Iris pigment epithelial cell (primary cell): ENCODE measurements at regions not wholly inside any gene's neighbourhood (a gene's known extent, or its start where the extent isn't known, plus 50 kb on each side); places are given as distances from the start of the nearest gene placed in this dataset.
"Not testable (repeated sequence)": the region's sequence is repeated elsewhere in the genome, so short reads cannot be mapped to it uniquely, and the experiment has no call there.

Experiments
- DNase-seq: peaks from one replicate; pipeline ENCODE4 v3.0.0-alpha.2; 2011; ENCODE audit warnings: low read depth

- DNase-seq = no peak
These were observed 253.9 kb downstream of the AGTPBP1 start for GRCh38 chr9:85487872-85488271.

DNA sequence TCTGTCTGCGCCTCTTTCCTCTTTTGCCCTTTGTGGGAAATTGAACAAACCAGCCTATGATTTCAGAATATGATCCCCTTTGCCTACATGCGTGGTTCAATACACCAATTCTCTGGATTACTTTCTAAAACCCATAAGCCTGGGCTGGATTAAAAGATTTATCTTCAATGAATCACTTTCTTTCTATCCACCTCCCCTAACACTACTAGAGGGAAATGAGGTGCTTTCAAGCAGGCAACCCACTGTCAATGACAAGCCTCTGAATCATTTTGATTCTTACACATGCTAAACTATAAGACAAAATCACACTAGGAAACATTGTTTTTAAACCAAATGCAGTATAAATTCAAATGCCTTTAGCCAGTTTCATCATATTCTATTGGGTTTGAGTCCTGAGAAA is 257.5 kb downstream of the AGTPBP1 start:
- no peak for DNase-seq

DNA sequence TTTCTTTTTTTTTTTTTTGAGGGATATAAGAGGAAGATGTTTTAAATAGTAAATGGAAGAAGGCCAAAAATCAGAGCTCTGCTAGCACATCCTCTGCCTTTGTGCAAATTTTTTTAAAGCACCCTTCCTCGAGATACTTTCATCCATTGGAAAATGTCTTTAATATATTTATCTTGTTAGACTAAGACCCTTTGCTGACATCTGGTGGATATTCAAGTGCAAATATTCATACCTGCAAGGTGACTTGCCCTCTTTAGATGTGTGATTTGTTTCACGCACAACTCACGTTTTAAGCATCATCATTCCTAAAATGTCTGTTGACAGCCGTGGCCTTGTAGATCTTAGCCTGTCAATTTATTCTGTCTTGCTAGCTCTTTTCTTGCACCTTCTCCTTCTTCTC is 258.5 kb downstream of the AGTPBP1 start:
- DNase-seq = no peak

GRCh38 chr9:85479305-85479704 is 262.4 kb downstream of the AGTPBP1 start:
- no peak for DNase-seq

DNA sequence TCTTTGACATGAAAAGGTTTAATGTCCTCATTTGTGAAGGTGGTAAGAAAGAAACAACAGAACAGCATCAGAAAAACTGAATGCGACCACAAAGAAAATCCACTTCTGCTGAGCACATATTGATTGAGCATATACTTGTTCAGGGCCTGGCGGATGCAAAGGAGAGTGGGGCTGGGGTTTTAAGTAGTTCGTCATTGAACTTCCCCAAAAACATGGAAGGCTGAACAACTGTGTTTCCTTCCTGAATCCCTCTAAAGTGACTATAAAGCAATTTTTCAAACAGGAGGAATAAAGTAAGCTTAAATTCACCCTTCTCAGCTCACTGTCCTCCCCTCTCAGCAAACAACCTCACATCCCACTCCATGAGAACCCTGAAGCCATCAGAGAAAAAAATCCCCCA is 262.9 kb downstream of the AGTPBP1 start:
- DNase-seq = no peak

DNA sequence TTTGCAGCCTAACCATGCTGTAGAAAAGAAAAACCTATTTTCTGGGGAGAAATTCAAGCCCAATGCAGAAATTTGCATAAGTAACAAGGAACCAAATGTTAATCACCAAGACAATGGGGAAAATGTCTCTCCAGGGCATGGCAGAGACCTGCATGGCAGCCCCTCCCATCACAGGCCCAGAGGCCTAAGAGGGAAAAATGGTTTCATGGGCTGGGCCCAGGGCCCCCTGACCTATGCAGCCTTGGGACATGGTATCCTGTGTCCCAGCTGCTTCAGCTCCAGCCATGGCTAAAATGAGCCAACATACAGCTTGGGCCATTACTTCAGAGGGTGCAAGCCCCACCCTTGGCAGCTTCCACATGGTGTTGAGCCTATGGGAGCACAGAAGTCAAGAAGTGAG is 266.9 kb downstream of the AGTPBP1 start:
- not testable (repeated sequence) for DNase-seq

DNA sequence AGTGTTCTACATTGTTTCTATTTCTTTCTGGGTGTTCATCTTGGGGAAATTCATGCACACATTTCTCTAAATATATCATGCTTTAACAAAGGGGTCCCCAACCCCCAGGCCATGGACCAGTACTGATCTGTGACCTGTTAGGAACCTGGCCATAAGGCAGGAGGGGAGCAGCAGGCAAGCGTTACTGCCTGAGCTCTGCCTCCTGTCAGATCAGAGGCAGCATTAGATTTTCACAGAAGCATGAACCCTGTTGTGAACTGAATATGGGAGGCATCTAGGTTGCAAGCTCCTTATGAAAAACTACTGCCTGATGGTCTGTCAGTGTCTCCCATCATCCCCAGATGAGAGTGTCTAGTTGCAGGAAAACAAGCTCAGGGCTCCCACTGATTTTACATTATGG is 270.0 kb downstream of the AGTPBP1 start:
- DNase-seq = no peak

GRCh38 chr9:85469041-85469440 is 272.7 kb downstream of the AGTPBP1 start:
- no peak for DNase-seq

DNA sequence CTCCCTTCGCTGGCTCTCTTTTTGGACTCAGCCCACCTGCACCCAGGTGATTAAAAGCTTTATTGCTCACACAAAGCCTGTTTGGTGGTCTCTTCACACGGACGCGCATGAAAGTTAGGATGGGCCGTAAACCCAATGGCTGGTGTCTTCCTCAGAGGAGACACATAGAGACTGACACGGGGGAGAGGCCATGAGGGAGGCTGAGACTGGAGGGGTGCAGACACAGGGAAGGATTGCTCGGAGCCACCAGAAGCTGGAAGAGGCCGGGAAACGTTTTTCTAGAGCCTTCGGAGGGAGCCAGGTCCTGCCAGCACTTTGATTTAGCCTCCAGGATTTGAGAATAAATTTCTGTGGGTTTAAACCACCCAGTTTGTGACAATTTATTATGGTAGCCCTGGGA is 274.9 kb downstream of the AGTPBP1 start:
- no peak for DNase-seq

GRCh38 chr9:85458114-85458864 is 283.5 kb downstream of the AGTPBP1 start:
- DNase-seq = not testable (repeated sequence)

DNA sequence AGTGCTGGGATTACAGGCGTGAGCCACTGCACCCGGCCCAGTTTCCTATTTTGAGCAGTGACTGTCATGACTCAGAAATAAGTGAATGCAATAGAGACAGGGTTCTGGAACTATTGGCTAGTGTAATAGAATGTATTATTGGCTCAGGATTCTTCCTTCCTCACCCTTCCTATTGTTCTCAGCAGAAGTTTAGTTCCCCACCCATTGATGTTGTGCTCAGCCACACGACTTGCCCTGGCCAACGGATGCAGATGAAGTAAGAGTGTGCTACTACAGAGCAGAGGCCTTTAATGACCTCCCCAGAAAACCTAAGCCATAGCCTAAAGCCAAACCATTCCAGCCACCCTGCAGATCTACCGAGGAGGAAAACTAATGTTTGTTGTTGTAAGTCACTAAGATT is 287.9 kb downstream of the AGTPBP1 start:
- no peak for DNase-seq

DNA sequence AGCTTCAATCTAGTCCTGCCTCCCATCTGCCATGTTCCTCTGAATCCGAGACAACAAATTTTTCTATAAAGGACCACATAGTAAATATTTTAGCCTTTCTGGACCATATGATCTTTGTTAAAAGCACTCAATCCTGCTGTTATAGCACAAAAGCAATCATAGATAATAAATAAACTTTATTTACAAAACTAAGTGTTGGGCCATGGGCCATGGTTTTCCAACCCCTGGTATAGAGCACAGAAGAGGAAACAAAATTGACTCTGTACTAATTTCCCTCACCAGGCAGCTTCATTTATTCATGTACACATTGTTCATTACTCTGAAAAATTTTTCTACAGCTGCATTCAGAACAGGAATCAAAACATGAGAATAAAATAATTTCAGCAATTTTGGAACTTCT is 288.9 kb downstream of the AGTPBP1 start:
- no peak for DNase-seq

- DNase-seq = no peak
These were observed 290.1 kb downstream of the AGTPBP1 start for GRCh38 chr9:85451680-85452079.

- DNase-seq = no peak
These were observed 295.9 kb downstream of the AGTPBP1 start for GRCh38 chr9:85445887-85446286.

GRCh38 chr9:85444243-85444642 is 297.5 kb downstream of the AGTPBP1 start:
- no peak for DNase-seq

DNA sequence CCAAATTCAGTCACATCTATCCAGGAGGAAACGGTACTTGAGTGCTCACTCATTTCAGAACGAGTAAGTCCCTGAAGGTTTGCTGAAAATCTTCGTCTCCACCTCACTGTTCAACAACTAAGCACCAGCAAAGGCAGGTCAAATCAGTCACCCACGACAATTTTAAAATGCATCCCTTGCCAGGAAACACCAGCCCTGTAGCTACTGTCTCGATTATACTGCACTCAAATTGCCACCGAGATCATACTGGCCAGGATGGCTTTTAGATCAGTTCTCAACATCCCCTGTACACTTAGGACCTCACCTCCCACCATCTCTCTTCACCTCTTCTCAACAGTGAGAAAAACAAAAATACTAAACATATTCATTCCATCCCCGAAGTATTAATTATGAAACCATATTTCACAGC is 298.6 kb downstream of the AGTPBP1 start:
- DNase-seq = no peak

GRCh38 chr9:85439791-85440190 is 302.0 kb downstream of the AGTPBP1 start:
- no peak for DNase-seq

- DNase-seq = not testable (repeated sequence)
These were observed 307.8 kb downstream of the AGTPBP1 start for GRCh38 chr9:85433956-85434355.

GRCh38 chr9:85433551-85433950 is 308.2 kb downstream of the AGTPBP1 start:
- not testable (repeated sequence) for DNase-seq

DNA sequence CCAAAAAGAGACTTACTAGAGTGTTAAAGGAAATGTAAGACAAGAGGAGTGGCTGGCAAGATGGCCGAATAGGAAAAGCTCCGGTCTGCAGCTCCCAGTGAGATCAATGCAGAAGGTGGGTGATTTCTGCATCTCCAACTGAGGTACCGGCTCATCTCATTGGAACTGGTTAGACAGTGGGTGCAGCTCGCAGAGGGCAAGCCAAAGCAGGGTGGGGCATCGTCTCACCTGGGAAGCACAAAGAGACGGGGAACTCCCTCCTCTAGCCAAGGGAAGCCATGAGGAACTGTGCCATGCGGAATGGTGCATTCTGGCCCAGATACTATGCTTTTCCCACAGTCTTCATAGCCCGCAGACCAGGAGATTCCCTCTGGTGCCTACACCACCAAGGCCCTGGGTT is 308.7 kb downstream of the AGTPBP1 start:
- no peak for DNase-seq

DNA sequence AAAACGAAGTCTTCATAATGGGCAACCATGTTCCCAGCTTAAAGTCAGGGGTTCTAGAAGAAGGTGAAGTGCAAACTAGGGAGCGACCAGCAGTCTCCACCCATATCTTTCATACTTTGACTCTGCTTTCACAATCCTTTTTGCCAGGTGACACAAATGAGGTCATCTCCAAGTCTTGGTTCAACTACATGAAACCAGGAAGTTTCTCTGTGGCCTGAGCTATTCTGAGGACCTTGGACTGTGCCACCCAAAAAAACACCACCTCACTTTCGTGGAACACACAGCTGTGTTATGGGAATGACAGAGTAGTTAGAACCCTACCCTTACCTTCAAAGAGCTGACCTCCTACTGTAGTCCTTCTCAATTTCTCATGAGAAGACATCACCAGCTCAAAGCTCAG is 309.2 kb downstream of the AGTPBP1 start:
- DNase-seq = no peak

DNA sequence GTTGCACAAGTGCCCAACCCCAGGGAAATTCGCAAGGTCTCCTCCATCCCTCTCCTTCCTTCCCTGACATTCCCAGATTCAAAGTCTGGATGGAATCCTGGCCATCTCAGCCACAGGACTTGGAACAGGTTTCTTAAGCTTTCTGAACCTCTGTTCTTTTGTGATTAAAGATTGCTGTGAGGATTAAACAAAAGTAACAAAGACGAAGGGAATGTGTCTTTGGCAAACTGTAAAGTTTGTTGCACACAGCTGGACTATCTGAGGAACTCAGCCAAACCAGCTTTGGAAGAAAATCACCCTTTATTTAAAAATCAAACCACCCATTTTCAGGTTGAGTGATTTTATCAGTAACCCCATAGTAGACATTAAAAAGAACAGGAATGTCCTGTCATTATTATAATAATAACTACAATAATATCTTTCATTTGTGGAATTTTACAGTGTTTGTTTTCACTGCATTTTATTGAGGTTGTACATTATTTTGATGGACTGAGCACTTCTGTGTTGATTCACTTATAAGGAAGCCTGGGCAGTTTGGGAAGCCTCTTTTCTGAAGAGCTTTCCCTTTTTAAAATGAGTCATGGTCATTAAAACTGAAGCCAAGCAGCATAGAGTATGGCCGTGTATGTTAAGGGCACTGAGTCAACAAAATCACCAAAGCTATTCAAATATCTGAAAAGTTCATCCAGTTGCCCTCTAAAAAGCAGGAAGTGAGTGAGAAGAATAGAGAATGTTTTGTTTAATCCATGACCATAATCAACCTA is 310.2 kb downstream of the AGTPBP1 start:
- no peak for DNase-seq

- no peak for DNase-seq
These were observed 311.0 kb downstream of the AGTPBP1 start for GRCh38 chr9:85430659-85431338.
